ENCODE measurements at regions not wholly inside any gene's neighbourhood (a gene's known extent, or its start where the extent isn't known, plus 50 kb on each side); places are given as distances from the start of the nearest gene placed in this dataset.
"Not testable (repeated sequence)": the region's sequence is repeated elsewhere in the genome, so short reads cannot be mapped to it uniquely, and the experiment has no call there.

- H3K4me1 ChIP-seq (ENCODE audit: control insufficient read depth, insufficient read depth, low read length): peaks cover 5% of the 10 kb centered on the region
- H3K9me3 ChIP-seq (ENCODE audit: control insufficient read depth, insufficient read depth, low read length): no peaks in the 10 kb centered on the region
- H3K36me3 ChIP-seq (ENCODE audit: control insufficient read depth, insufficient read depth, low read length): no peaks in the 10 kb centered on the region
- H3K27me3 ChIP-seq (ENCODE audit: control insufficient read depth, insufficient read depth, low read length): no peaks in the 10 kb centered on the region
- DNase-seq (ENCODE audit: low read depth in 4 of 6, low spot score in 6 of 6): no peak
- whole genome bisulfite sequencing (ENCODE audit: insufficient coverage): 76% methylated on average over 18 of the region's 22 CpGs
- no peak overlapping the region for H3K27ac ChIP-seq (ENCODE audit: low read depth, low read length)
- no peak overlapping the region for H3K4me3 ChIP-seq (ENCODE audit: low read depth, low read length)
Observed at GRCh38 chr6:4660377-4661321, 115.6 kb upstream of the CDYL start.

GRCh38 chr6:4659719-4660118 is 116.5 kb upstream of the CDYL start:
- H3K36me3 ChIP-seq (ENCODE audit: control insufficient read depth, insufficient read depth, low read length); H3K27ac ChIP-seq (ENCODE audit: low read depth, low read length); H3K27me3 ChIP-seq (ENCODE audit: control insufficient read depth, insufficient read depth, low read length); DNase-seq (ENCODE audit: low read depth in 4 of 6, low spot score in 6 of 6); H3K4me3 ChIP-seq (ENCODE audit: low read depth, low read length); H3K9me3 ChIP-seq (ENCODE audit: control insufficient read depth, insufficient read depth, low read length); H3K4me1 ChIP-seq (ENCODE audit: control insufficient read depth, insufficient read depth, low read length): not testable (repeated sequence)
- WGBS (ENCODE audit: insufficient coverage): no CpG with 5 or more reads among the region's 2 CpGs

GRCh38 chr6:4658486-4658885 is 117.7 kb upstream of the CDYL start:
- 92% methylated on average over 6 of the region's 6 CpGs for WGBS (ENCODE audit: insufficient coverage)

DNA sequence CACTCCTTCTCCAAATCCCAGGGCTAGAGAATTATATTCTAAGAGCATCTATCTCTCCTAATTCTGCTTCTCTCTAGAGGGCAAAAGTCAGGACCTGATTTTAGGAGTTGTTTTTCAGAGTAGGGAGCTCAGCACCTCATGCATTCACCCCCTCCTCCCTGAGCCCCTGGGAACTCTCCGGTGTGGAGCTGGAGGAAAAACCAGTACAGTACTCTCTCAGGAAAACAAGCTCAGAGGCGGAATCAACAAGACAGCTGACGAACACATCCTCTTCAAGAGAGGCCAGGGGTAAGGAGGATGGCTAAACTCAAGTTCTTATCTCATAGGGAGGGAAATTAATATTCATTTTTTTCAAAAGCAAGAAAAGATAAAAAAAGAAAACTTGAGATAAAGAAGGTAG is 120.1 kb upstream of the CDYL start:
- H3K27me3 ChIP-seq (ENCODE audit: control insufficient read depth, insufficient read depth, low read length): no peaks in the 10 kb centered on the region
- no peaks in the 10 kb centered on the region for H3K4me1 ChIP-seq (ENCODE audit: control insufficient read depth, insufficient read depth, low read length)
- WGBS (ENCODE audit: insufficient coverage): no CpG with 5 or more reads among the region's 3 CpGs
- H3K36me3 ChIP-seq (ENCODE audit: control insufficient read depth, insufficient read depth, low read length): no peaks in the 10 kb centered on the region
- DNase-seq (ENCODE audit: low read depth in 4 of 6, low spot score in 6 of 6): no peak
- no peak overlapping the region for H3K27ac ChIP-seq (ENCODE audit: low read depth, low read length)
- no peak overlapping the region for H3K4me3 ChIP-seq (ENCODE audit: low read depth, low read length)
- H3K9me3 ChIP-seq (ENCODE audit: control insufficient read depth, insufficient read depth, low read length): peaks cover 2% of the 10 kb centered on the region

More at GRCh38 chr6:4658486-4658885, 117.7 kb upstream of the CDYL start:
- H3K4me1 ChIP-seq (ENCODE audit: control insufficient read depth, insufficient read depth, low read length): no peaks in the 10 kb centered on the region
- DNase-seq (ENCODE audit: low read depth in 4 of 6, low spot score in 6 of 6): no peak
- H3K27ac ChIP-seq (ENCODE audit: low read depth, low read length): no peak overlapping the region
- H3K27me3 ChIP-seq (ENCODE audit: control insufficient read depth, insufficient read depth, low read length): no peaks in the 10 kb centered on the region
- H3K36me3 ChIP-seq (ENCODE audit: control insufficient read depth, insufficient read depth, low read length): no peaks in the 10 kb centered on the region
- H3K4me3 ChIP-seq (ENCODE audit: low read depth, low read length): no peak overlapping the region
- no peaks in the 10 kb centered on the region for H3K9me3 ChIP-seq (ENCODE audit: control insufficient read depth, insufficient read depth, low read length)

DNA sequence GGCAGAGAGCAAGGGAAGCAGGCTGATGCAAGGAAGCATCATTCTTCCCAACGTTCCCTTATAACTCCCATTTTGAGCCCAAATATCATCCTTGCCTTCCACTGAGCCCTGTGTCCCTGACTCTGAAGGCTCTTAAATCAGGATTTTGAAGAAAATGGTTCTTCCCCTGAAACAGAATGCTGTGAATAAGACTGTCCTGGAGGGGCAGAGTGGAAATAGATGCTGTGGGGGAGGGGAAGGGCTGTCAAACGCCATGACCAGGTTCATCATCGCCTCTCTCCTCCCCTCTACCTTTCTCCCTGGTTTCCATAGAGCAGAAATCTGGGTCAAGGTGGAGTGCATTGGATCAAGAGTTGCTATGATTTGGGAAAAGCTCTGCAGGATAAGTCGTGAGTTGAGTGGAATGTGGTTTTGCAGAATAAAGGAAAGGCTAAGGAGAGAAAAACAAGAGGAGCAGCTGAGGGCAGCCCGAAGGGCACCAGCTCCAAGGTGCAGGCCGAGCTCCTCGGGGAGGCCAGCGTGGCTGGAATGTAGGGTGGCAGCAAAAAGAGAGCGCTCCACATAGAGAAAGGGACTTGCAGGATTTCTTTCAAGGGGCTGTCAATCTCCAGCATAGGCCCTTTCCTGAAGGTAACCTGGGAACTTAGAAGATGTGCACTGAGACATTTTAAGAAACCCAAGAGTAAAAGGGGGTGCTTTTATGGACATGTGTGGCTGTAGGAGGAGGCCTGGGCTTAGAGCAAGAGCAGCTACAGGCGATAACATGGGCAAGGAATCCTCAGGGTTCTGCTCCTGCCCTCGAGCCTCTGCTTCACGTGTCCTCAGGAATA is 120.8 kb upstream of the CDYL start:
- DNase-seq (ENCODE audit: low read depth in 4 of 6, low spot score in 6 of 6): no peak
- no peak overlapping the region for H3K27ac ChIP-seq (ENCODE audit: low read depth, low read length)
- H3K4me1 ChIP-seq (ENCODE audit: control insufficient read depth, insufficient read depth, low read length): no peaks in the 10 kb centered on the region
- H3K4me3 ChIP-seq (ENCODE audit: low read depth, low read length): no peak overlapping the region
- peaks cover 2% of the 10 kb centered on the region for H3K9me3 ChIP-seq (ENCODE audit: control insufficient read depth, insufficient read depth, low read length)
- no peaks in the 10 kb centered on the region for H3K36me3 ChIP-seq (ENCODE audit: control insufficient read depth, insufficient read depth, low read length)
- no peaks in the 10 kb centered on the region for H3K27me3 ChIP-seq (ENCODE audit: control insufficient read depth, insufficient read depth, low read length)
- WGBS (ENCODE audit: insufficient coverage): 75% methylated on average over 8 of the region's 12 CpGs

DNA sequence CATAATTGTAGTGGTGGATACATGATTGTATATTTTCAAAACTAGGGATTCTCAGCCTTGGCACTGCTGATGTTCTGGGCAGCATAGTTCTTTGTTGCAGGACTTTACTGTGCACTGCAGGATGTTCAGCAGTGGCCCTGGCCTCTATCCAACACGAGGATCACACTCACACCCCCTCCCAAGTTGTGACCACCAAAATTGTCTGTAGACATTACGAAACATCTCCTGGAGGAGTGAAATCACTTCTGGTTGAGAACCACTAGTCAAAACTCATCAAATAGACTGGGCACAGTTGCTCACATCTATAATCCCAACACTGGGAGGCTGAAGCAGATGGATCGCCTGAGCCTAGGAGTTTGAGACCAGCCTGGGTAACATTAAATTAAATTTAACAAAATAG is 123.1 kb upstream of the CDYL start:
- Histone ChIP-seq H3K4me1 (ENCODE audit: control insufficient read depth, insufficient read depth, low read length) (no peaks in the 10 kb centered on the region), H3K9me3 (ENCODE audit: control insufficient read depth, insufficient read depth, low read length) (peaks cover 2% of the 10 kb centered on the region), H3K27me3 (ENCODE audit: control insufficient read depth, insufficient read depth, low read length) (no peaks in the 10 kb centered on the region), H3K27ac (ENCODE audit: low read depth, low read length) (no peak overlapping the region), H3K36me3 (ENCODE audit: control insufficient read depth, insufficient read depth, low read length) (no peaks in the 10 kb centered on the region), H3K4me3 (ENCODE audit: low read depth, low read length) (no peak overlapping the region)
- DNase-seq (ENCODE audit: low read depth in 4 of 6, low spot score in 6 of 6): no peak
- 90% methylated on average over 2 of the region's 3 CpGs for WGBS (ENCODE audit: insufficient coverage)

DNA sequence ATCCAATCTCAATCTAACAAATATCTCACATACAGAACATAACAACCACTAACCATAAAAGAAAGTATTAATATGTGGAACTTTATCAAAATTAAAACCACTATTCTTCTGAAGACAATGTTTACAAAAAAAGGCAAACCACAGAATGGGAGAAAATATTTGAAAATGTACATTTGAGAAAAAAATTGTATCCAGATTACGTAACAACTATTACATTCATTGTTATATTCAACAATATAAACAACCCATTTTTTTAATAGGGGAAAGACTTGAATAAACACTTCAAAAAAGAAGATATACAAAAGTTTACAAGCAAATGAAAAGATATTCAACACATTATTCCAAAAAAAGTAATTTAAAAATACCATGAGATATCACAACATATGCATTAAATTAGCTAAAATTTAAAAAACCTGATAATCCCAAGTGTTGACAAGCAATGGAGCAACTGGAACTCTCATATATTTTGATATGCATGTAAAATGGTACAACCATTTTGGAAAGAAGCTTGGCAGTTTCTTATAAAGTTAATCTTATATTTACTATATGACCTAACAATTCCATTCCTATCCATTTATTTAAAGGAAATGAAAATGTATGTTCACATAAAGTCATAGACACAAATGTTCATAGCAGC is 124.3 kb upstream of the CDYL start:
- H3K4me1 ChIP-seq (ENCODE audit: control insufficient read depth, insufficient read depth, low read length): peaks cover 6% of the 10 kb centered on the region
- no peak overlapping the region for H3K27ac ChIP-seq (ENCODE audit: low read depth, low read length)
- no peak overlapping the region for H3K4me3 ChIP-seq (ENCODE audit: low read depth, low read length)
- H3K36me3 ChIP-seq (ENCODE audit: control insufficient read depth, insufficient read depth, low read length): no peaks in the 10 kb centered on the region
- peaks cover 2% of the 10 kb centered on the region for H3K9me3 ChIP-seq (ENCODE audit: control insufficient read depth, insufficient read depth, low read length)
- no peaks in the 10 kb centered on the region for H3K27me3 ChIP-seq (ENCODE audit: control insufficient read depth, insufficient read depth, low read length)
- WGBS (ENCODE audit: insufficient coverage): no CpG with 5 or more reads among the region's 1 CpG
- no peak for DNase-seq (ENCODE audit: low read depth in 4 of 6, low spot score in 6 of 6)

DNA sequence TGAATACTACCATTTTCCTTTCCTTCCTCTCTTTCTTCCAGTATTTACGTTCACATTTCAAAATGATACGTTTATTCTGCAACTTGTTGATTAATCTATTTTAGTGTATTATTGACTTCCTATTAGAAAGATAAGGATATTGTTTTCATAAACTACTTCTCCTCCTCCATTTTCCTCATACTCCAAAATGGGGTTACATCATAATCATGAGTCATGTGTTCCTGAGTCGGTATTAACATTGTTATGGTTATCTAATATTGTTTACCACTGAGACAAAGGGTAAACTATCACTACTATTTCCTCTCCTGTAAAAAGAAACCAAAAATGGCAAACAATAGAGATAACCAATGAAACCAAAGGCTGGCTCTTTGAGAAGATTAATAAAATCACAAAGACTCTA is 126.5 kb upstream of the CDYL start:
- DNase-seq (ENCODE audit: low read depth in 4 of 6, low spot score in 6 of 6): no peak
- H3K27ac ChIP-seq (ENCODE audit: low read depth, low read length): no peak overlapping the region
- H3K4me3 ChIP-seq (ENCODE audit: low read depth, low read length): no peak overlapping the region
- no peaks in the 10 kb centered on the region for H3K27me3 ChIP-seq (ENCODE audit: control insufficient read depth, insufficient read depth, low read length)
- no CpG with 5 or more reads among the region's 3 CpGs for WGBS (ENCODE audit: insufficient coverage)
- H3K36me3 ChIP-seq (ENCODE audit: control insufficient read depth, insufficient read depth, low read length): no peaks in the 10 kb centered on the region
- peaks cover 6% of the 10 kb centered on the region for H3K4me1 ChIP-seq (ENCODE audit: control insufficient read depth, insufficient read depth, low read length)
- peaks cover 2% of the 10 kb centered on the region for H3K9me3 ChIP-seq (ENCODE audit: control insufficient read depth, insufficient read depth, low read length)

GRCh38 chr6:4647414-4648365 is 128.5 kb upstream of the CDYL start:
- no peaks in the 10 kb centered on the region for H3K36me3 ChIP-seq (ENCODE audit: control insufficient read depth, insufficient read depth, low read length)
- peaks cover 2% of the 10 kb centered on the region for H3K9me3 ChIP-seq (ENCODE audit: control insufficient read depth, insufficient read depth, low read length)
- peaks cover 6% of the 10 kb centered on the region for H3K4me1 ChIP-seq (ENCODE audit: control insufficient read depth, insufficient read depth, low read length)
- DNase-seq (ENCODE audit: low read depth in 4 of 6, low spot score in 6 of 6): peak; percentile 60 to 94 (median 72)
- no peaks in the 10 kb centered on the region for H3K27me3 ChIP-seq (ENCODE audit: control insufficient read depth, insufficient read depth, low read length)
- WGBS (ENCODE audit: insufficient coverage): 23% methylated on average over 14 of the region's 22 CpGs
- H3K4me3 ChIP-seq (ENCODE audit: low read depth, low read length): peak overlapping the region; percentile 44
- no peak overlapping the region for H3K27ac ChIP-seq (ENCODE audit: low read depth, low read length)

All from spinal cord (tissue), 9 donors.